Epithelial cell of esophagus (primary cell): ENCODE measurements at regions not wholly inside any gene's neighbourhood (a gene's known extent, or its start where the extent isn't known, plus 50 kb on each side); places are given as distances from the start of the nearest gene placed in this dataset.

ENCODE experiments used
- DNase-seq: peaks from one replicate; pipeline ENCODE4 v3.0.0; 2010; ENCODE audit warnings: low read depth
- H3K4me3 ChIP-seq: 2 replicates; pipeline ENCODE4 v1.5.1; 2011; ENCODE audit warnings: mild to moderate bottlenecking, low read length, control low read depth
- TF ChIP-seq, protein P1 (sequence below): IDR thresholded peaks from 2 replicates; pipeline ENCODE4 v1.5.1; 2011; ENCODE audit warnings: low read depth, mild to moderate bottlenecking, low read length, control low read depth, inconsistent platforms; ENCODE audit not compliant: insufficient read depth; ENCODE audit errors: missing control alignments

DNA sequence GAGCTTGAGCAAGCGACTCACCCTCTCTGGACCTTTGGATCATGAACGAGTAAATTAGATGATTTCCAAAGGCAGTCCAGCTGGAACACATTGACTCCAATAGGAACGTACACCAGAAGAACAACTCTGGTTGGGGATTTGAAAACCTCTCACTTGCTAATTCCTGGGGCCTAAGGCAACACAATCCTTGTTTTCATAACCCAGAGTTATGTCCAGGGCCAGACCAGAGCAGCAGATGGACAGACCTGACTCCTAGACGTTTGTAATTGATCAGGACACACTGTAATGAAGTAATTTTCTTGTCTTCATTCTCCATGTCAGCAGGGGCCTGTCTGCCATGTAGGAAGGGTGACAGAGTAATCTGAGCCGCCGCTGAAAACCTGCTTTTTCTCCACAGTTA lies 283.9 kb downstream of the IDS start:
- no peak for DNase-seq
- H3K4me3 ChIP-seq, result no peak overlapping the region
- TF ChIP-seq, protein P1, sequence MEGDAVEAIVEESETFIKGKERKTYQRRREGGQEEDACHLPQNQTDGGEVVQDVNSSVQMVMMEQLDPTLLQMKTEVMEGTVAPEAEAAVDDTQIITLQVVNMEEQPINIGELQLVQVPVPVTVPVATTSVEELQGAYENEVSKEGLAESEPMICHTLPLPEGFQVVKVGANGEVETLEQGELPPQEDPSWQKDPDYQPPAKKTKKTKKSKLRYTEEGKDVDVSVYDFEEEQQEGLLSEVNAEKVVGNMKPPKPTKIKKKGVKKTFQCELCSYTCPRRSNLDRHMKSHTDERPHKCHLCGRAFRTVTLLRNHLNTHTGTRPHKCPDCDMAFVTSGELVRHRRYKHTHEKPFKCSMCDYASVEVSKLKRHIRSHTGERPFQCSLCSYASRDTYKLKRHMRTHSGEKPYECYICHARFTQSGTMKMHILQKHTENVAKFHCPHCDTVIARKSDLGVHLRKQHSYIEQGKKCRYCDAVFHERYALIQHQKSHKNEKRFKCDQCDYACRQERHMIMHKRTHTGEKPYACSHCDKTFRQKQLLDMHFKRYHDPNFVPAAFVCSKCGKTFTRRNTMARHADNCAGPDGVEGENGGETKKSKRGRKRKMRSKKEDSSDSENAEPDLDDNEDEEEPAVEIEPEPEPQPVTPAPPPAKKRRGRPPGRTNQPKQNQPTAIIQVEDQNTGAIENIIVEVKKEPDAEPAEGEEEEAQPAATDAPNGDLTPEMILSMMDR, result no peak

DNA sequence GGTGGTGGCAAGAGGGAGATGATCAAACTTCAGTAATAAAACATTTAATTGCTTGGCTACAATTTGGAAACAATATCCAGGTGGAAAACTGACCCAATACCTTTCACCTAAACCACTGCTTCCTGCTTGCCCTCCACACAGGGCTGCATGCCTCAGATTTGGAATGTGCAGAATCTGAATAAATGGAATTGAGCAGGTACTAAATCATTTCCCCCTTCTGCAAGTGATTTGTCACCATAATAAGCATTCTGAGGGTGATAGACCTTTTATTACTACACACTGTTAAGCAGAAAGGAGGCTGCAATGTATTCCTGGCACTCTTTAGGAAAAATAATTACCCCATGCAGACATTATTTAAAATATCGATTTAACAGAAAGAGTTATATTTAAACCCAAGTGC lies 291.8 kb downstream of the IDS start:
- H3K4me3 ChIP-seq, result no peak overlapping the region
- DNase-seq, result no peak
- TF ChIP-seq, protein P1, result no peak

DNA sequence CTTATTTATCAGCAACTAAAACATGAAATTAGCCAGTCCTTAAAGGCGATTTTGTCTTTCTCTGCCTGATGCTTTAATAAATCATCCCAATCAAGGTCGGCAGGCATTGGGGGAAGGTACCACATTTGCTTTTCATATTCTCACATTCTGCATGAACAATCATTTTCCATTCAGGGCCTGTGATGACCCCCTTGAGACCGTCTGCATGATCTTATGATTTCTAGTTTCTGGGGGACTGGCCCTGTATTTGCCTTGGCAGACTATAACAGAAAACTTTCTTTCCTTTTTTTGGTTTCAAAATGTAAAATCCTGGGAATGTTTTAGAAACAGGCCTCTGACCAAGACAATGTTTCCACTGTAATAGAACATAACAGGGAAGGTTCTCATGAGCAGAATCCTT lies 296.8 kb downstream of the IDS start:
- TF ChIP-seq, protein P1, result no peak
- H3K4me3 ChIP-seq, result no peak overlapping the region
- DNase-seq, result no peak

DNA sequence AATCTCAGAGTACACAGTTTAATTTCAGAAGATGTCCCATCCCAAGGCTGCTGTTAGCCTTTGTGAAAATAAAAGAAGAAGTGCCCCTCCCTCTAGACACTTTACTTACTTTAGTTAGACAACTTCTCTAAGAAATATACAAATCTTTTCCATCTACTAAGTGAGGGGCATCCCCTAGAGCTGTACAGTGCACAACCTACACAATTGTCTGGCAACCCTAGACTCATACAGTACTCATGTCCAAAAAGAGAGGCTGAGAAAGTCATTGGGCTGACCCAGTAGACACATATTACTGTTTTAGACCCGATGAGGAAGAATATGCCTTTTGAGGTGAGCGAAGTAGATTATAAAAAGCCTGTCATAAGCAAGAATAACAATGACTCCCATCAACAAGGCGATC lies 297.6 kb downstream of the IDS start:
- no peak for DNase-seq
- TF ChIP-seq, protein P1, result no peak
- H3K4me3 ChIP-seq, result no peak overlapping the region

DNA sequence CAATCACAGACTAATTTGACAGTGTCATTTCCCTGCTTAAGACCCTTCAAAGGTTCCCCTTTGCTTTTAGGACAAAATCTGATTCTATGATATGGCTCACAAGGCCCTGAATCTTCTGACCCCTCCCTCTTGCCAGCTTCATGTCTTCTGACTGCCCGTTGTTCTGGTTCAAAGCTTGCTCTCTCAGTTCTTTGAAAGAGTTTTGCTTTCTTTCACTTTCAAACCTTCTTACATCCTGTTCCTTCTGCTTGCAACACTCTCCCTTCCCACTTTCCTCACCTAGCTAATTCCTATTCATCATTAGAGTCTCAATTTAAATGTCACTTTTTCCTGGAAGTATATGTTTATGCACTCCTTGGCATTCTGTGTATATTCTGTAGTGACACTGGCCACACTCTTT lies 299.2 kb downstream of the IDS start:
- H3K4me3 ChIP-seq, result no peak overlapping the region
- no peak for DNase-seq
- TF ChIP-seq, protein P1, result no peak

DNA sequence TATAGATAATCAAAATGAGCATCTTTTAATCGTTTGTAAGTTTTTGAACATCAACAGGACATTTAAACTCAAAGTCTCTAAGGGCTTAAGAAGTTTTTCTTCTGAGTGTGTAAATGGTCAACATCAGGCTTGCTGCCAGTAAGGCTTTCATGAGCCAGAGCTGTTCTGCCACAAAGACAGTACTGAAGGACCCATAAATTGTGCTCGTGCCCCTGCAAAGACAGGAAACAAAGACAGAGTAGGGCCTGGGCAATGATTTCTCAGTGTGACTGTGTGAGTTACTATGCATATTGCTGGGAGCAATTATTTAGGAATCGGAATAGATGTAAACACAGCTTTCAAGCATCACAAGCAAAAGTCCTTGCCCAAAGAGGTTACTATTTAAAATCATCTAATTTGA lies 300.0 kb downstream of the IDS start:
- no peak overlapping the region for H3K4me3 ChIP-seq
- TF ChIP-seq, protein P1, result no peak
- no peak for DNase-seq

DNA sequence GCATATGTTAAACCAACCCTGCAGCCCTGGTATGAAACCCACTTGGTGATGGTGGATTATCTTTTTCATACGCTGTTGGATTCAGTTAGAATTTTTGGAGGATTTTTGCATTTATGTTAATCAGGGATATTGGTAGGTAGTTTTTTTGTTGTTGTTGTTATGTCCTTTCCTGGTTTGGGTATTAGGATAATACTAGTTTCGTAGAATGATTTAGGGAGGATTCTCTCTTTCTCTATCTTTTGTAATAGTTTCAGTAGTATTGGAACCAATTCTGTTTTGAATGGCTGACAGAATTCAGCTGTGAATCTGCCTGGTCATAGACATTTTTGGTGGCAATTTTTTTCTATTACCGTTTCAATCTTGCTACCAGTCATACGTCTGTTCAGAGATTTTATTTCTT lies 305.4 kb downstream of the IDS start:
- TF ChIP-seq, protein P1, result no peak
- no peak overlapping the region for H3K4me3 ChIP-seq
- no peak for DNase-seq
